ENCODE measurements at regions not wholly inside any gene's neighbourhood (a gene's known extent, or its start where the extent isn't known, plus 50 kb on each side); places are given as distances from the start of the nearest gene placed in this dataset.

DNA sequence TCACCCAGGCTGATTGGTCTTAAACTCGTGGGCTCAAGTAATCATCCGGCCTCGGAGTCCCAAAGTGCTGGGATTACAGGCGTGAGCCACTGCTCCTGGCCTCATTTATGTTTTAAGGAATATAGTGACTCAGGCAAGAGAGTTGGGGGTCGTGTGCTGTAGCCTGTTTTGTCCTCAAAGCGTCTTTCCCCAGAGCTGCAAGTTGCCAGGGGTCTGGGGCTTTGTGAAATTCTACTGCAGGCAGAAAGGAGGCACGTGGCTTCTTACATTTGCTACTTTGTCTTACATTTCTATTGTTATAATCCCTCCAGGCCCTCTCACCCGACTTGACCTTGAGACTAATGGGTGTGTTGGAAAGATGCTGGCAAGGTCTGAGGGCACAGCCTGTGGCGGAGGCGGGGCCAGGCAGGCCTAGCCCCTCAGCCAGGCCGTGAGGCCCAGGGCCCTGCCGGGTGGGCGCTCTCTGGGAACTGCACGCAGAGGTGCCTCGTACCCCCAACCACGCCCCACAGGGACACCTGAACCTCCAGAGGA lies 85.8 kb upstream of the NDUFV2 start (continued):
- TF ChIP-seq, protein P1, sequence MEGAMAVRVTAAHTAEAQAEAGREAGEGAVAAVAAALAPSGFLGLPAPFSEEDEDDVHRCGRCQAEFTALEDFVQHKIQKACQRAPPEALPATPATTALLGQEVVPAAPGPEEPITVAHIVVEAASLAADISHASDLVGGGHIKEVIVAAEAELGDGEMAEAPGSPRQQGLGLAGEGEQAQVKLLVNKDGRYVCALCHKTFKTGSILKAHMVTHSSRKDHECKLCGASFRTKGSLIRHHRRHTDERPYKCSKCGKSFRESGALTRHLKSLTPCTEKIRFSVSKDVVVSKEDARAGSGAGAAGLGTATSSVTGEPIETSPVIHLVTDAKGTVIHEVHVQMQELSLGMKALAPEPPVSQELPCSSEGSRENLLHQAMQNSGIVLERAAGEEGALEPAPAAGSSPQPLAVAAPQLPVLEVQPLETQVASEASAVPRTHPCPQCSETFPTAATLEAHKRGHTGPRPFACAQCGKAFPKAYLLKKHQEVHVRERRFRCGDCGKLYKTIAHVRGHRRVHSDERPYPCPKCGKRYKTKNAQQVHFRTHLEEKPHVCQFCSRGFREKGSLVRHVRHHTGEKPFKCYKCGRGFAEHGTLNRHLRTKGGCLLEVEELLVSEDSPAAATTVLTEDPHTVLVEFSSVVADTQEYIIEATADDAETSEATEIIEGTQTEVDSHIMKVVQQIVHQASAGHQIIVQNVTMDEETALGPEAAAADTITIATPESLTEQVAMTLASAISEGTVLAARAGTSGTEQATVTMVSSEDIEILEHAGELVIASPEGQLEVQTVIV (CRISPR knock-in tag; IDR thresholded peaks at IDR 0.05; ENCODE audit: borderline replicate concordance): peak; percentile 62; the same call in 1 of the 2 replicates
- no peak for TF ChIP-seq GABPA (tag; conservative IDR thresholded peaks at IDR 0.05; ENCODE audit: low read depth)
- TF ChIP-seq, protein P2, sequence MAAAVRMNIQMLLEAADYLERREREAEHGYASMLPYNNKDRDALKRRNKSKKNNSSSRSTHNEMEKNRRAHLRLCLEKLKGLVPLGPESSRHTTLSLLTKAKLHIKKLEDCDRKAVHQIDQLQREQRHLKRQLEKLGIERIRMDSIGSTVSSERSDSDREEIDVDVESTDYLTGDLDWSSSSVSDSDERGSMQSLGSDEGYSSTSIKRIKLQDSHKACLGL (CRISPR knock-in tag; IDR thresholded peaks at IDR 0.05; ENCODE audit: borderline replicate concordance, poor library complexity, severe bottlenecking): peak; percentile 12
- TF ChIP-seq NFE2 (IDR thresholded peaks at IDR 0.05; ENCODE audit: low read depth): no peak
- no peak for TF ChIP-seq ZNF589 (CRISPR knock-in tag; IDR thresholded peaks at IDR 0.05; ENCODE audit: low read depth)
- TF ChIP-seq, protein P3, sequence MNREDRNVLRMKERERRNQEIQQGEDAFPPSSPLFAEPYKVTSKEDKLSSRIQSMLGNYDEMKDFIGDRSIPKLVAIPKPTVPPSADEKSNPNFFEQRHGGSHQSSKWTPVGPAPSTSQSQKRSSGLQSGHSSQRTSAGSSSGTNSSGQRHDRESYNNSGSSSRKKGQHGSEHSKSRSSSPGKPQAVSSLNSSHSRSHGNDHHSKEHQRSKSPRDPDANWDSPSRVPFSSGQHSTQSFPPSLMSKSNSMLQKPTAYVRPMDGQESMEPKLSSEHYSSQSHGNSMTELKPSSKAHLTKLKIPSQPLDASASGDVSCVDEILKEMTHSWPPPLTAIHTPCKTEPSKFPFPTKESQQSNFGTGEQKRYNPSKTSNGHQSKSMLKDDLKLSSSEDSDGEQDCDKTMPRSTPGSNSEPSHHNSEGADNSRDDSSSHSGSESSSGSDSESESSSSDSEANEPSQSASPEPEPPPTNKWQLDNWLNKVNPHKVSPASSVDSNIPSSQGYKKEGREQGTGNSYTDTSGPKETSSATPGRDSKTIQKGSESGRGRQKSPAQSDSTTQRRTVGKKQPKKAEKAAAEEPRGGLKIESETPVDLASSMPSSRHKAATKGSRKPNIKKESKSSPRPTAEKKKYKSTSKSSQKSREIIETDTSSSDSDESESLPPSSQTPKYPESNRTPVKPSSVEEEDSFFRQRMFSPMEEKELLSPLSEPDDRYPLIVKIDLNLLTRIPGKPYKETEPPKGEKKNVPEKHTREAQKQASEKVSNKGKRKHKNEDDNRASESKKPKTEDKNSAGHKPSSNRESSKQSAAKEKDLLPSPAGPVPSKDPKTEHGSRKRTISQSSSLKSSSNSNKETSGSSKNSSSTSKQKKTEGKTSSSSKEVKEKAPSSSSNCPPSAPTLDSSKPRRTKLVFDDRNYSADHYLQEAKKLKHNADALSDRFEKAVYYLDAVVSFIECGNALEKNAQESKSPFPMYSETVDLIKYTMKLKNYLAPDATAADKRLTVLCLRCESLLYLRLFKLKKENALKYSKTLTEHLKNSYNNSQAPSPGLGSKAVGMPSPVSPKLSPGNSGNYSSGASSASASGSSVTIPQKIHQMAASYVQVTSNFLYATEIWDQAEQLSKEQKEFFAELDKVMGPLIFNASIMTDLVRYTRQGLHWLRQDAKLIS (CRISPR knock-in tag; IDR thresholded peaks at IDR 0.05): no peak
- peak in 1 of 2 experiments; percentile 79; a peak in 2 of 4 replicates for TF ChIP-seq MAZ (CRISPR knock-in tag; conservative IDR thresholded peaks at IDR 0.05 in 1 of 2, IDR thresholded peaks at IDR 0.05 in 1 of 2)
- TF ChIP-seq TARDBP (IDR thresholded peaks at IDR 0.05): no peak
- no peak for TF ChIP-seq RBM22 (IDR thresholded peaks at IDR 0.05; ENCODE audit: low read depth, low read length, poor library complexity, severe bottlenecking)
- no peak for TF ChIP-seq RBM15 (IDR thresholded peaks at IDR 0.05; ENCODE audit: insufficient read depth, low read length)
- TF ChIP-seq ZNF830 (CRISPR knock-in tag; IDR thresholded peaks at IDR 0.05): 0 out of 2 replicates have a peak, but pooled peaks have one; percentile 57
- TF ChIP-seq ZNF224 (CRISPR knock-in tag; IDR thresholded peaks at IDR 0.05): no peak
- no peak for TF ChIP-seq ZNF12 (CRISPR knock-in tag; IDR thresholded peaks at IDR 0.05)
- peak; percentile 16; the same call in 1 of the 2 replicates for TF ChIP-seq ZNF134 (CRISPR knock-in tag; conservative IDR thresholded peaks at IDR 0.05)
- no peak for TF ChIP-seq ILK (tag; IDR thresholded peaks at IDR 0.05; ENCODE audit: borderline replicate concordance, low read depth)
- TF ChIP-seq DIDO1 (tag; IDR thresholded peaks at IDR 0.05; ENCODE audit: low read depth): no peak
- TF ChIP-seq DNMT1 (IDR thresholded peaks at IDR 0.05): no peak
- TF ChIP-seq, protein P4, sequence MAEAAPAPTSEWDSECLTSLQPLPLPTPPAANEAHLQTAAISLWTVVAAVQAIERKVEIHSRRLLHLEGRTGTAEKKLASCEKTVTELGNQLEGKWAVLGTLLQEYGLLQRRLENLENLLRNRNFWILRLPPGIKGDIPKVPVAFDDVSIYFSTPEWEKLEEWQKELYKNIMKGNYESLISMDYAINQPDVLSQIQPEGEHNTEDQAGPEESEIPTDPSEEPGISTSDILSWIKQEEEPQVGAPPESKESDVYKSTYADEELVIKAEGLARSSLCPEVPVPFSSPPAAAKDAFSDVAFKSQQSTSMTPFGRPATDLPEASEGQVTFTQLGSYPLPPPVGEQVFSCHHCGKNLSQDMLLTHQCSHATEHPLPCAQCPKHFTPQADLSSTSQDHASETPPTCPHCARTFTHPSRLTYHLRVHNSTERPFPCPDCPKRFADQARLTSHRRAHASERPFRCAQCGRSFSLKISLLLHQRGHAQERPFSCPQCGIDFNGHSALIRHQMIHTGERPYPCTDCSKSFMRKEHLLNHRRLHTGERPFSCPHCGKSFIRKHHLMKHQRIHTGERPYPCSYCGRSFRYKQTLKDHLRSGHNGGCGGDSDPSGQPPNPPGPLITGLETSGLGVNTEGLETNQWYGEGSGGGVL (CRISPR knock-in tag; IDR thresholded peaks at IDR 0.05): no peak
- no peak; the same call in 1 of the 2 replicates for TF ChIP-seq TEAD4 (IDR thresholded peaks at IDR 0.05; ENCODE audit: low read length)
- TF ChIP-seq TEAD4 (CRISPR knock-in tag; IDR thresholded peaks at IDR 0.05; ENCODE audit: borderline replicate concordance): no peak

Data from K562 (cell line).